ENCODE measurements at regions not wholly inside any gene's neighbourhood (a gene's known extent, or its start where the extent isn't known, plus 50 kb on each side); places are given as distances from the start of the nearest gene placed in this dataset.

DNA sequence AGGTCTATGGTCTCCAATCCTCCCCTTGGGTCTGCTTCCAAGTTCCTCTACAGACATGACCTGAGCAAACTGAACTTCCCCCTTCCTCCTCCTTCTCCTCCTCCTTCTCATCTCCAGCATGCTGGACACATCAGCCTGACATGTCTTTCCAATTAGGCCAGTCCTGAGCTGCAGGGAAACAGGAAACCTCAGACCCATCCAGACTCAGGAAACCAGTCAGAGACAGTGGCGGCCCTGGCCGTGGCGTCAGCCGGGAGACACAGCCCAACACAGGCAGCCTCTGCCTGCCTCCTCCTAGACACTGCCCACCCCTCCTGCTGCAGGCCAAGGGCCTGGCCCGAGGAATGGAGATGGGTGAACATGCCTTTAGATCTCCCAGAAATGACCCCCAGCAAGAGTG, 468.8 kb downstream of the BCL11B start:
- Histone ChIP-seq H3K9me3 (replicated peaks; ENCODE audit: control insufficient read depth, insufficient read depth, low read length) (peaks cover 6% of the 10 kb centered on the region), H2AFZ (ENCODE audit: low read depth, low read length) (no peak overlapping the region), H3K4me1 (ENCODE audit: control insufficient read depth, extremely low read depth, insufficient read depth, low read length) (no peaks in the 10 kb centered on the region), H3K4me2 (ENCODE audit: insufficient read depth, low read length) (no peak overlapping the region), H3K27me3 (ENCODE audit: control insufficient read depth in 2 of 2, insufficient read depth in 2 of 2, low read length in 2 of 2) (no peaks in the 10 kb centered on the region), H3K4me3 (replicated peaks in 1 of 3; ENCODE audit: insufficient read depth in 1 of 3, low read depth in 1 of 3, low read length in 3 of 3) (no peak overlapping the region), H3K9me1 (replicated peaks; ENCODE audit: control insufficient read depth, extremely low read depth, insufficient read depth, low read length) (no peaks in the 10 kb centered on the region), H3K9ac (replicated peaks; ENCODE audit: extremely low read depth, insufficient read depth, low read length) (no peak overlapping the region), H3K79me2 (ENCODE audit: control insufficient read depth, insufficient read depth, low read length) (no peaks in the 10 kb centered on the region), H3K27ac (ENCODE audit: insufficient read depth, low read depth, low read length) (no peak overlapping the region), H3K36me3 (ENCODE audit: control insufficient read depth in 2 of 2, extremely low read depth in 1 of 2, insufficient read depth in 2 of 2, low read length in 2 of 2) (no peaks in the 10 kb centered on the region), H4K20me1 (replicated peaks; ENCODE audit: control insufficient read depth, extremely low read depth, insufficient read depth, low read length) (no peaks in the 10 kb centered on the region)
- DNase-seq (ENCODE audit: low read depth, low spot score) (no peak), FAIRE-seq (no peak)
- intact Hi-C loops (cut with micrococcal nuclease), result no loop called here
- no TSS peak for BruUV-seq (replicated peaks)
- ChIA-PET CTCF (no interaction called here), POLR2A (no interaction called here)
- dilution Hi-C loops (cut with MboI; ENCODE audit: extremely low pct_ligation_motif_present, low sequenced_read_pairs), result no loop called here
- TF ChIP-seq, protein P1, sequence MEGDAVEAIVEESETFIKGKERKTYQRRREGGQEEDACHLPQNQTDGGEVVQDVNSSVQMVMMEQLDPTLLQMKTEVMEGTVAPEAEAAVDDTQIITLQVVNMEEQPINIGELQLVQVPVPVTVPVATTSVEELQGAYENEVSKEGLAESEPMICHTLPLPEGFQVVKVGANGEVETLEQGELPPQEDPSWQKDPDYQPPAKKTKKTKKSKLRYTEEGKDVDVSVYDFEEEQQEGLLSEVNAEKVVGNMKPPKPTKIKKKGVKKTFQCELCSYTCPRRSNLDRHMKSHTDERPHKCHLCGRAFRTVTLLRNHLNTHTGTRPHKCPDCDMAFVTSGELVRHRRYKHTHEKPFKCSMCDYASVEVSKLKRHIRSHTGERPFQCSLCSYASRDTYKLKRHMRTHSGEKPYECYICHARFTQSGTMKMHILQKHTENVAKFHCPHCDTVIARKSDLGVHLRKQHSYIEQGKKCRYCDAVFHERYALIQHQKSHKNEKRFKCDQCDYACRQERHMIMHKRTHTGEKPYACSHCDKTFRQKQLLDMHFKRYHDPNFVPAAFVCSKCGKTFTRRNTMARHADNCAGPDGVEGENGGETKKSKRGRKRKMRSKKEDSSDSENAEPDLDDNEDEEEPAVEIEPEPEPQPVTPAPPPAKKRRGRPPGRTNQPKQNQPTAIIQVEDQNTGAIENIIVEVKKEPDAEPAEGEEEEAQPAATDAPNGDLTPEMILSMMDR (IDR thresholded peaks at IDR 0.05; ENCODE audit: extremely low read depth in 1 of 2, insufficient read depth in 1 of 2, low read depth in 1 of 2, low read length in 2 of 2), result no peak
- TF ChIP-seq GATA2 (IDR thresholded peaks at IDR 0.05; ENCODE audit: insufficient read depth, insufficient read length, low read depth, low read length) (no peak), POLR2A (IDR thresholded peaks at IDR 0.05; ENCODE audit: low read depth, low read length) (no peak), POLR2AphosphoS5 (IDR thresholded peaks at IDR 0.05; ENCODE audit: insufficient read depth, low read depth, low read length) (no peak), FOS (IDR thresholded peaks at IDR 0.05; ENCODE audit: borderline replicate concordance, insufficient read depth, low read length) (no peak), JUN (IDR thresholded peaks at IDR 0.05; ENCODE audit: borderline replicate concordance, insufficient read depth, insufficient read length, low read depth) (no peak), MYC (IDR thresholded peaks at IDR 0.05; ENCODE audit: low read depth, low read length) (no peak), EZH2 (IDR thresholded peaks at IDR 0.05; ENCODE audit: borderline replicate concordance, low read depth, low read length, severe bottlenecking) (no peak)
- TF ChIP-seq, protein P2, sequence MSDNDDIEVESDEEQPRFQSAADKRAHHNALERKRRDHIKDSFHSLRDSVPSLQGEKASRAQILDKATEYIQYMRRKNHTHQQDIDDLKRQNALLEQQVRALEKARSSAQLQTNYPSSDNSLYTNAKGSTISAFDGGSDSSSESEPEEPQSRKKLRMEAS (IDR thresholded peaks at IDR 0.05; ENCODE audit: insufficient read depth, insufficient read length), result no peak
